Eye (tissue), 1 donor: ENCODE measurements at regions not wholly inside any gene's neighbourhood (a gene's known extent, or its start where the extent isn't known, plus 50 kb on each side); places are given as distances from the start of the nearest gene placed in this dataset.
"Not testable (repeated sequence)": the region's sequence is repeated elsewhere in the genome, so short reads cannot be mapped to it uniquely, and the experiment has no call there.

Source experiments
- DNase-seq: peaks from one replicate; pipeline ENCODE4 v3.0.0-alpha.2; 2015

DNA sequence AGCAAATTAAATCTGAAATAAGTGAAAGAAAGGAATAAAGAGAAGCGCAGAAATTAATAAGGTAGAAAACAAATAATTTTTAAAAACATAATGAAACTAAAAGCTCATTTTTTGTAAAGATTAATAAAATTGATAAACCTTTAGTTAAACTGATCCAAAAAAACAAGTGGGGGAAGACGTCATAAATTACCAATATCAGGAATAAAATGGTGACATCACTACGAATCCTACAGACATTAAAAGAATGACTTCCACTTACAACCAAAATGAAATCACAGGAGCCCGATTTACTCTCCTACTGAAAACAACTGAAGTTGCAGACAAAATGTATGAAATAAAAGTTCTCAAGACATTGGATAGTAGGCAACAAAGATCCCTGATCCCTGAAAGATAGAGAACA, 68.1 kb upstream of the IFFO2 start:
- no peak for DNase-seq

- no peak for DNase-seq
Observed at GRCh38 chr1:19023787-19024186, 67.3 kb upstream of the IFFO2 start.

DNA sequence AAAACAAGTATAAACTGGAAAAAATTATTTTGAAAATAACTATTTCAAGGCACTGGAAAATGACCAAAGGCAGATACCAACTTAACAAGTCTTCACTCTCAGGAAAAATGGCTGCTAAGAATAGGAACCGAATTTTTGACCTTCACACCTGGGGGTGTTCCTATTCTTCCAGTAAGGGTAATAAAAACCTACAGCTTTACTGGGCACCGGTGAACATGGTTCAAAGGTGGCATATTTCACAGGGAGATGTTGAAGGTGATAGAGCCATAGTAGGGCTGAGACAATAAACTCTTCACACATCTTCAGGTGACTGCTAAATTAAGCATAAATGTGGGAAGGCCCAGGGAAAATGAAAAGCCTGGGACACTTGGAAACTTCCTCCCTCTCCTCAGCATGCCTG, 65.4 kb upstream of the IFFO2 start:
- no peak for DNase-seq

- not testable (repeated sequence) for DNase-seq
Observed at GRCh38 chr1:19019288-19019687, 62.8 kb upstream of the IFFO2 start.

GRCh38 chr1:19015476-19015875, 59.0 kb upstream of the IFFO2 start:
- DNase-seq = no peak

GRCh38 chr1:19014765-19015164, 58.3 kb upstream of the IFFO2 start:
- no peak for DNase-seq

GRCh38 chr1:19013826-19014548, 57.5 kb upstream of the IFFO2 start:
- DNase-seq = no peak

GRCh38 chr1:19011845-19012231, 55.4 kb upstream of the IFFO2 start:
- no peak for DNase-seq

DNA sequence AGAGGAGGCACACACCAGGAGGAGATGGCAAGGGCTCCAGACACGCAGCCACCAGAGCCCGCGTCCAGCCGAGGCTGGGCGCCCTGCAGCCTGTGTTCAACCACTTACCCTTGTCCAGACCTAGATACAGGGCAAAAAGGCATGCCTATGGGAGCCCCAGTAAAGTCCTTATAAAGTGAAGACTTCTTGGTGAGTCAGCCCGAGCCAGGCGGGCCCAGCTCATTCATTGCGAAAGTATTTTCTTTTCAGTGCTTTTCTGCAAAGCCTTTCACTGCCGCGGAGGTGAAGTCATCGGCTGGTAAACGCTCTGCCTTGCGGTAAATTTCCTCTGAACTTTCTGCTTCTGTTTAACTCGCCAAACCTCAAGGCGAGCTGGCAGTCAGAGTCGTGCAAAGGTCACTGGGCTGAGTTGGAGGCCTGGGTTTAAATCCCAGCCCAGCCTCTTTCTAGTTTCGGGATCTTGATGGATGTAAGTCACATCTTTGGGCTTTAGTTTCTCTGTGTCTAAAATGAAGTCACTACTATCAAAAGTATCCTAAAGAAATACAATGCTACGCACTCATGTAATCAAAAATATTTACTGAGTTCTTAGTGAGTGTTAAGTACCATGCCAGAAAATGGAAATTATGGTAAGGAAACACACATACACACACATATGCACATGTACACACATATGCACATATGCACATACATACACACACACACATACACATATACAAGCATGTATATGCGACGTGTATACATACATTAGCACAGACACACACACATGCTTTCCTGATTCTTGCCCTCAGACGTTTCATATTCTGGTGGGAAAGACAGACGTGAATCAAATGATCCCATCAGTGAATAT, 54.7 kb upstream of the IFFO2 start:
- DNase-seq = peak; percentile 72

- DNase-seq = no peak
Observed at GRCh38 chr1:19010503-19010902, 54.0 kb upstream of the IFFO2 start.

DNA sequence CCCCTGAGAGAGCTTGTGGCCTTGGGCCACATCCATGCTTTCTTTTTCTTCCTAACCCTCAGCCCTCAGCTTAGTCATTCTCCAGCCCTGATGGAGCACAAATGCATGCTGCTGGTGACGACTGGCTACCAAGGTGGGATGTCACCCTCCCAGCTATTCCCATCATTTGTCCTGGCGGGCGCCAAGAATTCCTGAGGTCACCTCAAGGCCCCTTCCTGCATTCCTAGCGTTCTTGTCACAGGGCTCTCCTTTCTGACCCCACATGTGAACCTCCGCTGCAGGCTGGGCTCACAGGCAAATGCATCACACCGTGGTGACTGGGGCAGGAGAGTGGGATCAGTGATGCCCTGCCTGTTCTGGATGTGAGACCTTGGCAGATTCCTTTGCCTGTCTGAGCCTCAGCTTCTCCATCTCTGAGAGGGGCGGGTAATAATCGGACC, 53.4 kb upstream of the IFFO2 start:
- no peak for DNase-seq

- no peak for DNase-seq
Observed at GRCh38 chr1:19009126-19009881, 52.8 kb upstream of the IFFO2 start.

GRCh38 chr1:19007491-19008441, 51.3 kb upstream of the IFFO2 start:
- DNase-seq = no peak

DNA sequence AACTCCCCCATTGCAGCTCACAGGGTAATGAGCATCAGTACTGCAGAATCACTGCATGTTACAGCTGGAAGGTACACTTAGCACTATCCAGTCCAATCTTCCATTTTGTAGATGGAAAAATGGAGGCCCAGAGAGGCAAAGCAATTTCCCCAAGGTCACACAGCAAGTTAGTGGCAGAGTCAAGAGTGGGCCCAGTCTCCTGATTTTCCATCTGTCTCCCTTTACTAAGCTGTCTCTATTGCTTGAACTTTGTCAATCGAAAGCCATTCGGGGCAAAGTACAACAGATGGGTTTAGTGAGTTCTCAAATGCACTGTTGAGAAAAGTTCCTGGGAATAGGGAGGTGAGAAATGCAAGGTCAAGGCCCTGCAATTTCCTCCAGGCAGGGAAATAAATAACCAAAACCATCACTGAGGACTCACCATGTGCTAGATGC, 50.4 kb upstream of the IFFO2 start:
- DNase-seq = no peak
